ENCODE measurements at regions not wholly inside any gene's neighbourhood (a gene's known extent, or its start where the extent isn't known, plus 50 kb on each side); places are given as distances from the start of the nearest gene placed in this dataset.

- no peaks in the 10 kb centered on the region for H3K4me1 ChIP-seq
- H3K27ac ChIP-seq, result no peak overlapping the region
- WGBS, 3 donors, result 91 to 95% (median 93%) methylated on average over 6 of the region's 6 CpGs
- DNase-seq (no peak), ATAC-seq (no peak)
- H3K27me3 ChIP-seq (ENCODE audit: insufficient read depth in 3 of 3, low read length in 2 of 3), result no peaks in the 10 kb centered on the region
- no peaks in the 10 kb centered on the region for H3K36me3 ChIP-seq (ENCODE audit: insufficient read depth in 1 of 2, low read depth in 1 of 2)
- TF ChIP-seq CTCF (IDR thresholded peaks at IDR 0.05), result no peak
- H3K9me3 ChIP-seq, result no peaks in the 10 kb centered on the region
- H3K4me3 ChIP-seq, result no peak overlapping the region
- intact Hi-C loops (cut with DNase I), result no loop called here
Observed at GRCh38 chr3:64464955-64465354, 222.8 kb downstream of the ADAMTS9 start.

GRCh38 chr3:64463981-64464380, 223.8 kb downstream of the ADAMTS9 start:
- Histone ChIP-seq H3K36me3 (ENCODE audit: insufficient read depth in 1 of 2, low read depth in 1 of 2) (no peaks in the 10 kb centered on the region), H3K27ac (no peak overlapping the region), H3K27me3 (ENCODE audit: insufficient read depth in 3 of 3, low read length in 2 of 3) (no peaks in the 10 kb centered on the region), H3K4me3 (no peak overlapping the region), H3K4me1 (no peaks in the 10 kb centered on the region), H3K9me3 (no peaks in the 10 kb centered on the region)
- no peak for ATAC-seq
- no peak for TF ChIP-seq CTCF (IDR thresholded peaks at IDR 0.05)
- intact Hi-C loops (cut with DNase I), result no loop called here
- WGBS, 3 donors, result 89 to 93% (median 91%) methylated on average over 4 of the region's 4 CpGs
- no peak for DNase-seq

- Histone ChIP-seq H3K4me3 (no peak overlapping the region), H3K9me3 (no peaks in the 10 kb centered on the region), H3K36me3 (ENCODE audit: insufficient read depth in 1 of 2, low read depth in 1 of 2) (no peaks in the 10 kb centered on the region), H3K4me1 (no peaks in the 10 kb centered on the region), H3K27ac (no peak overlapping the region), H3K27me3 (ENCODE audit: insufficient read depth in 3 of 3, low read length in 2 of 3) (no peaks in the 10 kb centered on the region)
- no peak for TF ChIP-seq CTCF (IDR thresholded peaks at IDR 0.05)
- ATAC-seq (no peak), DNase-seq (no peak)
- intact Hi-C loops (cut with DNase I), result no loop called here
- 44 to 49% (median 46%) methylated on average over 5 of the region's 5 CpGs for WGBS, 3 donors
Observed at GRCh38 chr3:64462203-64462602, 225.6 kb downstream of the ADAMTS9 start.

GRCh38 chr3:64460877-64461276, 226.9 kb downstream of the ADAMTS9 start:
- Histone ChIP-seq H3K27me3 (ENCODE audit: insufficient read depth in 3 of 3, low read length in 2 of 3) (no peaks in the 10 kb centered on the region), H3K9me3 (no peaks in the 10 kb centered on the region), H3K27ac (no peak overlapping the region), H3K4me1 (no peaks in the 10 kb centered on the region), H3K36me3 (ENCODE audit: insufficient read depth in 1 of 2, low read depth in 1 of 2) (no peaks in the 10 kb centered on the region), H3K4me3 (no peak overlapping the region)
- no peak for TF ChIP-seq CTCF (IDR thresholded peaks at IDR 0.05)
- 66 to 76% (median 67%) methylated on average over 5 of the region's 5 CpGs for WGBS, 3 donors
- ATAC-seq (no peak), DNase-seq (no peak)
- intact Hi-C loops (cut with DNase I), result no loop called here

- no peaks in the 10 kb centered on the region for H3K36me3 ChIP-seq (ENCODE audit: insufficient read depth in 1 of 2, low read depth in 1 of 2)
- no peak for ATAC-seq
- WGBS, 3 donors, result 28 to 53% (median 39%) methylated on average over 1 of the region's 1 CpG
Observed at GRCh38 chr3:64460141-64460730, 227.6 kb downstream of the ADAMTS9 start.

More at GRCh38 chr3:64460141-64460730, 227.6 kb downstream of the ADAMTS9 start:
- intact Hi-C loops (cut with DNase I), result no loop called here
- no peak overlapping the region for H3K4me3 ChIP-seq
- no peaks in the 10 kb centered on the region for H3K27me3 ChIP-seq (ENCODE audit: insufficient read depth in 3 of 3, low read length in 2 of 3)
- H3K27ac ChIP-seq, result no peak overlapping the region
- DNase-seq, result no peak
- no peak for TF ChIP-seq CTCF (IDR thresholded peaks at IDR 0.05)
- H3K9me3 ChIP-seq, result no peaks in the 10 kb centered on the region
- H3K4me1 ChIP-seq, result no peaks in the 10 kb centered on the region
